ENCODE measurements at regions not wholly inside any gene's neighbourhood (a gene's known extent, or its start where the extent isn't known, plus 50 kb on each side); places are given as distances from the start of the nearest gene placed in this dataset.
"Not testable (repeated sequence)": the region's sequence is repeated elsewhere in the genome, so short reads cannot be mapped to it uniquely, and the experiment has no call there.

DNA sequence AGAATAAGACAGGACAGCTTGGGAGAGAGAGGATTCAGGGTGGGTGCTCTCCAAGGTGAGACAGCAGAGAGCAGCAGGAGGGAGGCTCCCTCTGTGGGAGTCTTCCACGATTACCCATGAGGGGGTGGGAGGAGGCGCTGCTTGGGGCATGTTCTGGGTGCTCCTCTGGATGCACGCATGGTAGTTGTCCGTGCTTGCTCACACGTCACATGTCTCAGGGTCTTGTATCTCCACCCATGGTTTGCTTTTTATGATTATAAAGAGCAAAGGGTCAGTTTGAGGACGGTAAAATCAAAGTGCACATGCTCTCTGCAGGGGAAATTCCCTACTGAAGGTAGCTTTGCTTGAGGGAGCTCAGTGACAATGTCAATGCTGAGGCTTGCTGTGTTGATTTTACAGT, 338.4 kb downstream of the THBS2 start:
- Mint-ChIP-seq H3K9me3 (ENCODE audit: unreplicated experiment) (peaks cover 5% of the 10 kb centered on the region), H3K36me3 (ENCODE audit: low read depth, unreplicated experiment) (no peaks in the 10 kb centered on the region), H3K27me3 (ENCODE audit: low read depth, unreplicated experiment) (peaks cover 22% of the 10 kb centered on the region), H3K4me3 (ENCODE audit: unreplicated experiment) (no peak overlapping the region), H3K4me1 (ENCODE audit: low read depth, unreplicated experiment) (peaks cover 1% of the 10 kb centered on the region), H3K27ac (ENCODE audit: unreplicated experiment) (no peak overlapping the region)
- H4K20me1 ChIP-seq (ENCODE audit: insufficient read depth, low read length) = no peaks in the 10 kb centered on the region
- no peak overlapping the region for H3K27ac ChIP-seq (ENCODE audit: low read depth, low read length)
- H2AFZ ChIP-seq (ENCODE audit: low read depth, low read length) = no peak overlapping the region
- TF ChIP-seq EZH2 (IDR thresholded peaks at IDR 0.05; ENCODE audit: insufficient read depth, low read length) = no peak
- TF ChIP-seq, protein P1, sequence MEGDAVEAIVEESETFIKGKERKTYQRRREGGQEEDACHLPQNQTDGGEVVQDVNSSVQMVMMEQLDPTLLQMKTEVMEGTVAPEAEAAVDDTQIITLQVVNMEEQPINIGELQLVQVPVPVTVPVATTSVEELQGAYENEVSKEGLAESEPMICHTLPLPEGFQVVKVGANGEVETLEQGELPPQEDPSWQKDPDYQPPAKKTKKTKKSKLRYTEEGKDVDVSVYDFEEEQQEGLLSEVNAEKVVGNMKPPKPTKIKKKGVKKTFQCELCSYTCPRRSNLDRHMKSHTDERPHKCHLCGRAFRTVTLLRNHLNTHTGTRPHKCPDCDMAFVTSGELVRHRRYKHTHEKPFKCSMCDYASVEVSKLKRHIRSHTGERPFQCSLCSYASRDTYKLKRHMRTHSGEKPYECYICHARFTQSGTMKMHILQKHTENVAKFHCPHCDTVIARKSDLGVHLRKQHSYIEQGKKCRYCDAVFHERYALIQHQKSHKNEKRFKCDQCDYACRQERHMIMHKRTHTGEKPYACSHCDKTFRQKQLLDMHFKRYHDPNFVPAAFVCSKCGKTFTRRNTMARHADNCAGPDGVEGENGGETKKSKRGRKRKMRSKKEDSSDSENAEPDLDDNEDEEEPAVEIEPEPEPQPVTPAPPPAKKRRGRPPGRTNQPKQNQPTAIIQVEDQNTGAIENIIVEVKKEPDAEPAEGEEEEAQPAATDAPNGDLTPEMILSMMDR (IDR thresholded peaks at IDR 0.05; ENCODE audit: insufficient read depth, low read depth, low read length) = no peak
- no peak overlapping the region for H3K9ac ChIP-seq (ENCODE audit: low read length)
- H3K79me2 ChIP-seq (ENCODE audit: insufficient read depth, low read length) = no peaks in the 10 kb centered on the region
- peaks cover 5% of the 10 kb centered on the region for H3K9me3 ChIP-seq (ENCODE audit: insufficient read depth, low read depth, low read length)
- no peak for DNase-seq (ENCODE audit: low read depth)
- FAIRE-seq = no peak
- no peak overlapping the region for H3K4me2 ChIP-seq (ENCODE audit: low read length)
- H3K36me3 ChIP-seq (ENCODE audit: insufficient read depth, low read length) = no peaks in the 10 kb centered on the region
- no peaks in the 10 kb centered on the region for H3K4me1 ChIP-seq (ENCODE audit: insufficient read depth, low read length)
- H3K27me3 ChIP-seq (ENCODE audit: insufficient read depth, low read length) = no peaks in the 10 kb centered on the region
- H3K4me3 ChIP-seq (ENCODE audit: insufficient read depth, low read depth, low read length) = no peak overlapping the region

DNA sequence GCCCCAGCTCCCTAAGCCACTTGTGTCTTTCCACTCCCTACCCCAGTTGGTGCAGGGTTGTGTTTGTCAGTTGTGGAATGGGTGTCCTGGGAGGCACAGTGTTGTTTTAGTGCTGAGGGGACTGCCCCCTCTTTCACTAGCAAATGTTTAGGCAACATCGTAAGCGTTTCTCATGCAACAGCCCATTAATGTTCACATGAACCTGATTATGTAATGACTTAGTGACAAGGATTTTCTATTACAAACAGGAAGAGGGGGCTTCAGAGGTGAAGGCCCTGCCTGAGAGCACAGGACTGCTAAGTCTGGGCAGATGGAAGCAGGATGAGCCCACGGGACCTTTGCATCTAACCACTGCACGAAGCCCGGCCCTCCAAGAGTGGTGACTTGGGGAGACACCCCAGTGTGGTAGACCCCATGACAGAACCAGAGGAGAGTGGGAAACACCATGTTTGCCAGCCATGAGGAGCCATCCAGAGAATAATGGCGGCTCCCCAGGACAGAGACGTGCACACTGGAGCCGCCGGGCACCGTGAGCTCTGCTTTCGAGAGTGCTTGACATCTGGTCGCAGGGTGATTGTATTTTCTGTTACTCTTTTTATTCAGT, 339.7 kb downstream of the THBS2 start:
- DNase-seq (ENCODE audit: low read depth) = no peak
- Mint-ChIP-seq H3K27me3 (ENCODE audit: low read depth, unreplicated experiment) (peaks cover 17% of the 10 kb centered on the region), H3K9me3 (ENCODE audit: unreplicated experiment) (peaks cover 7% of the 10 kb centered on the region), H3K36me3 (ENCODE audit: low read depth, unreplicated experiment) (no peaks in the 10 kb centered on the region), H3K4me3 (ENCODE audit: unreplicated experiment) (no peak overlapping the region), H3K27ac (ENCODE audit: unreplicated experiment) (no peak overlapping the region), H3K4me1 (ENCODE audit: low read depth, unreplicated experiment) (peaks cover 1% of the 10 kb centered on the region)
- H3K27ac ChIP-seq (ENCODE audit: low read depth, low read length) = no peak overlapping the region
- H4K20me1 ChIP-seq (ENCODE audit: insufficient read depth, low read length) = no peaks in the 10 kb centered on the region
- H3K36me3 ChIP-seq (ENCODE audit: insufficient read depth, low read length) = no peaks in the 10 kb centered on the region
- no peaks in the 10 kb centered on the region for H3K27me3 ChIP-seq (ENCODE audit: insufficient read depth, low read length)
- TF ChIP-seq EZH2 (IDR thresholded peaks at IDR 0.05; ENCODE audit: insufficient read depth, low read length) = no peak
- TF ChIP-seq, protein P1 (IDR thresholded peaks at IDR 0.05; ENCODE audit: insufficient read depth, low read depth, low read length) = no peak
- no peak for FAIRE-seq
- peaks cover 5% of the 10 kb centered on the region for H3K9me3 ChIP-seq (ENCODE audit: insufficient read depth, low read depth, low read length)
- H2AFZ ChIP-seq (ENCODE audit: low read depth, low read length) = no peak overlapping the region
- H3K4me3 ChIP-seq (ENCODE audit: insufficient read depth, low read depth, low read length) = no peak overlapping the region
- H3K9ac ChIP-seq (ENCODE audit: low read length) = no peak overlapping the region
- H3K4me1 ChIP-seq (ENCODE audit: insufficient read depth, low read length) = no peaks in the 10 kb centered on the region
- H3K79me2 ChIP-seq (ENCODE audit: insufficient read depth, low read length) = no peaks in the 10 kb centered on the region
- H3K4me2 ChIP-seq (ENCODE audit: low read length) = no peak overlapping the region

DNA sequence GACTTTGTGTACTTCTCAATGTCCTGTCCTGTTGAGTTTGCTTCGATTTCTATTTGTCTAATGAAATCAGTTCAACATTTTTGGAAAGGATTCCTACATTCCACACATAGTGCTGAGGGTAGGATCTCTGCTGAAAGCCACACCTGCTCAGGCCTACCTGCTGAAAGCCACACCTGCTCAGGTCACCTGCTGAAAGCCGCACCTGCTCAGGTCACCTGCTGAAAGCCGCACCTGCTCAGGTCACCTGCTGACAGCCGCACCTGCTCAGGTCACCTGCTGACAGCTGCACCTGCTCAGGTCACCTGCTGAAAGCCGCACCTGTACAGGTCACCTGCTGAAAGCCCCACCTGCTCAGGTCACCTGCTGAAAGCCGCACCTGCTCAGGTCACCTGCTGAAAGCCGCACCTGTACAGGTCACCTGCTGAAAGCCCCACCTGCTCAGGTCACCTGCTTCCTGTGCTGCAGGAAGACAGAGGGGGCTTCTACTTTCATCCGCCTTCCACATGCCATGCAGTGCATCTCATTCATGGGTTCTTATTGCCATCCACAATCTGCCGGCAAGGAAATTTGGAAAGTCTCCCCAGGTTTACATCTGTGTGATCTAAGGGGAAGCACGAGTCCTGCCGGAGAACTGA, 340.3 kb downstream of the THBS2 start:
- H3K4me1 Mint-ChIP-seq (ENCODE audit: low read depth, unreplicated experiment); H3K4me1 ChIP-seq (ENCODE audit: insufficient read depth, low read length); H3K27ac Mint-ChIP-seq (ENCODE audit: unreplicated experiment); FAIRE-seq; DNase-seq (ENCODE audit: low read depth); H4K20me1 ChIP-seq (ENCODE audit: insufficient read depth, low read length); H3K4me2 ChIP-seq (ENCODE audit: low read length); H3K27ac ChIP-seq (ENCODE audit: low read depth, low read length); H3K79me2 ChIP-seq (ENCODE audit: insufficient read depth, low read length); H3K36me3 Mint-ChIP-seq (ENCODE audit: low read depth, unreplicated experiment); H3K4me3 ChIP-seq (ENCODE audit: insufficient read depth, low read depth, low read length); H3K9me3 ChIP-seq (ENCODE audit: insufficient read depth, low read depth, low read length); H3K27me3 ChIP-seq (ENCODE audit: insufficient read depth, low read length); H3K36me3 ChIP-seq (ENCODE audit: insufficient read depth, low read length); H3K4me3 Mint-ChIP-seq (ENCODE audit: unreplicated experiment); H2AFZ ChIP-seq (ENCODE audit: low read depth, low read length); H3K9ac ChIP-seq (ENCODE audit: low read length); H3K9me3 Mint-ChIP-seq (ENCODE audit: unreplicated experiment): not testable (repeated sequence)
- peaks cover 17% of the 10 kb centered on the region for H3K27me3 Mint-ChIP-seq (ENCODE audit: low read depth, unreplicated experiment)
